ENCODE measurements at regions not wholly inside any gene's neighbourhood (a gene's known extent, or its start where the extent isn't known, plus 50 kb on each side); places are given as distances from the start of the nearest gene placed in this dataset.

DNA sequence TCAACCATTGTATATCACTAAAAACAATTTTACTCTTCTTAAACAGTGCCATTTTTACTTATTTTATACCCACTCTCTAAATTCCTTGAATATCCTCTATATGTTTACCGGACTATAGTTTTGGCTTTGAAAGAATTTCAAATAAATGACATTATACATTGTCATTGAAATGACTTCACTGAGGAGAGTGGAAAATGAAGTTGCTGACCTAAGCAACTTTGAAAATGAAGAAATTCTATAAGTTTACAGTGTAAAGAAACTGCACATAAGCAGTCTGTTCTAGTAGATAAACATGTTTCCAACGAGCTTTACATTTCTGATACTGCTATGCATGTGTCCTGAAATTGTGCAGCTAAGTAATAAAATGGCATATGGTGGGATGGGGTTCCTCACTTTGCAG is 1094.0 kb downstream of the TMEM121 start:
- TF ChIP-seq, protein P1, sequence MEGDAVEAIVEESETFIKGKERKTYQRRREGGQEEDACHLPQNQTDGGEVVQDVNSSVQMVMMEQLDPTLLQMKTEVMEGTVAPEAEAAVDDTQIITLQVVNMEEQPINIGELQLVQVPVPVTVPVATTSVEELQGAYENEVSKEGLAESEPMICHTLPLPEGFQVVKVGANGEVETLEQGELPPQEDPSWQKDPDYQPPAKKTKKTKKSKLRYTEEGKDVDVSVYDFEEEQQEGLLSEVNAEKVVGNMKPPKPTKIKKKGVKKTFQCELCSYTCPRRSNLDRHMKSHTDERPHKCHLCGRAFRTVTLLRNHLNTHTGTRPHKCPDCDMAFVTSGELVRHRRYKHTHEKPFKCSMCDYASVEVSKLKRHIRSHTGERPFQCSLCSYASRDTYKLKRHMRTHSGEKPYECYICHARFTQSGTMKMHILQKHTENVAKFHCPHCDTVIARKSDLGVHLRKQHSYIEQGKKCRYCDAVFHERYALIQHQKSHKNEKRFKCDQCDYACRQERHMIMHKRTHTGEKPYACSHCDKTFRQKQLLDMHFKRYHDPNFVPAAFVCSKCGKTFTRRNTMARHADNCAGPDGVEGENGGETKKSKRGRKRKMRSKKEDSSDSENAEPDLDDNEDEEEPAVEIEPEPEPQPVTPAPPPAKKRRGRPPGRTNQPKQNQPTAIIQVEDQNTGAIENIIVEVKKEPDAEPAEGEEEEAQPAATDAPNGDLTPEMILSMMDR (IDR thresholded peaks at IDR 0.05), result no peak
- no peak for TF ChIP-seq EZH2 (IDR thresholded peaks at IDR 0.05; ENCODE audit: borderline replicate concordance, insufficient read depth, low read depth, low read length, poor library complexity, severe bottlenecking)
